Stomach (tissue), 4 donors: ENCODE measurements at regions not wholly inside any gene's neighbourhood (a gene's known extent, or its start where the extent isn't known, plus 50 kb on each side); places are given as distances from the start of the nearest gene placed in this dataset.

Experiments
- EP300 ChIP-seq: sonication (generic); formaldehyde crosslinking; IDR thresholded peaks from one replicate; pipeline ENCODE4 v1.6.1; 2017; ENCODE audit warnings: antibody characterized with exemption
- POLR2A ChIP-seq, 4 donors: fragments of 450-650 bp; IDR thresholded peaks; one replicate each; pipeline ENCODE4 v1.6.1; 2016; ENCODE audit warnings: antibody characterized with exemption in 4 of 4, control low read depth in 2 of 4, mild to moderate bottlenecking in 1 of 4, moderate library complexity in 1 of 4
- POLR2AphosphoS5 ChIP-seq, 3 donors: sonication (generic); formaldehyde crosslinking; IDR thresholded peaks; one replicate each; pipeline ENCODE4 v1.6.1; 2016; ENCODE audit warnings: antibody characterized with exemption in 3 of 3
- TF ChIP-seq, protein P1 (sequence below), 7 experiments: fragments of 450-650 bp in 4 of 7; fragments of 200-600 bp in 3 of 7; sonication (generic) in 3 of 7; IDR thresholded peaks; one replicate each; pipeline ENCODE4 v1.5.1; 2016 to 2019; ENCODE audit warnings: antibody characterized with exemption in 7 of 7, control low read depth in 2 of 7, mild to moderate bottlenecking in 1 of 7

DNA sequence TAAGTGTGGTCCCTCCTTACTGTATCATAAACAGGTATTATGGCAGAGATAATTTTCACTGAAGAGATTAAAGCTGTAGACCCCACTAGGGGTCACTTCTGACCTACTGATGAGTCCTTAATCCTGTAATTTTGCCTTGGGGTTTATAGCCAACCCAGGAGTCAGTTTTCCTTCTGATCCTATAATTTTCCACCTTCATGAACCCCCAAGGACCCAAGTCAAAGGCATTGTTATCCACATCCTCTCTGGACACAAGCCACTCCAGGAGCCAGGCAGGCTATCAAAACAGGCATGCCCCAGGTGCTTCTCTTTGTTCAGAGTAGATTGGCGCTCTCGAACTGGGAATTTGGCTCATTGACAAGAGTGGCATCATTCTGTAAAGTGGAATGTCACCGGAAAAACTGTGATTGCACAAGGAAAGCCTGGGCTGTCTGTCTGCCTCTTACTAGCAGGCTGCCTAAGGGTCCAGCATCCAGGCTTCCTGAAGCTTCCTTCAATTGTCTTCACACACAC is 1523.2 kb upstream of the FLRT2 start:
- TF ChIP-seq POLR2AphosphoS5 (IDR thresholded peaks at IDR 0.05) (no peak), POLR2A (IDR thresholded peaks at IDR 0.05) (no peak), EP300 (no peak)
- TF ChIP-seq, protein P1, sequence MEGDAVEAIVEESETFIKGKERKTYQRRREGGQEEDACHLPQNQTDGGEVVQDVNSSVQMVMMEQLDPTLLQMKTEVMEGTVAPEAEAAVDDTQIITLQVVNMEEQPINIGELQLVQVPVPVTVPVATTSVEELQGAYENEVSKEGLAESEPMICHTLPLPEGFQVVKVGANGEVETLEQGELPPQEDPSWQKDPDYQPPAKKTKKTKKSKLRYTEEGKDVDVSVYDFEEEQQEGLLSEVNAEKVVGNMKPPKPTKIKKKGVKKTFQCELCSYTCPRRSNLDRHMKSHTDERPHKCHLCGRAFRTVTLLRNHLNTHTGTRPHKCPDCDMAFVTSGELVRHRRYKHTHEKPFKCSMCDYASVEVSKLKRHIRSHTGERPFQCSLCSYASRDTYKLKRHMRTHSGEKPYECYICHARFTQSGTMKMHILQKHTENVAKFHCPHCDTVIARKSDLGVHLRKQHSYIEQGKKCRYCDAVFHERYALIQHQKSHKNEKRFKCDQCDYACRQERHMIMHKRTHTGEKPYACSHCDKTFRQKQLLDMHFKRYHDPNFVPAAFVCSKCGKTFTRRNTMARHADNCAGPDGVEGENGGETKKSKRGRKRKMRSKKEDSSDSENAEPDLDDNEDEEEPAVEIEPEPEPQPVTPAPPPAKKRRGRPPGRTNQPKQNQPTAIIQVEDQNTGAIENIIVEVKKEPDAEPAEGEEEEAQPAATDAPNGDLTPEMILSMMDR (IDR thresholded peaks at IDR 0.05): no peak
